C4-2B (cell line): ENCODE measurements at regions not wholly inside any gene's neighbourhood (a gene's known extent, or its start where the extent isn't known, plus 50 kb on each side); places are given as distances from the start of the nearest gene placed in this dataset.

Experiments used
- ZFX ChIP-seq: fragments of 450-650 bp; IDR thresholded peaks from 2 replicates; pipeline ENCODE4 v1.6.1; 2017
- TF ChIP-seq, protein P1 (sequence below): fragments of 450-650 bp; conservative IDR thresholded peaks from 2 replicates; pipeline ENCODE4 v1.5.1; 2017; ENCODE audit warnings: mild to moderate bottlenecking

DNA sequence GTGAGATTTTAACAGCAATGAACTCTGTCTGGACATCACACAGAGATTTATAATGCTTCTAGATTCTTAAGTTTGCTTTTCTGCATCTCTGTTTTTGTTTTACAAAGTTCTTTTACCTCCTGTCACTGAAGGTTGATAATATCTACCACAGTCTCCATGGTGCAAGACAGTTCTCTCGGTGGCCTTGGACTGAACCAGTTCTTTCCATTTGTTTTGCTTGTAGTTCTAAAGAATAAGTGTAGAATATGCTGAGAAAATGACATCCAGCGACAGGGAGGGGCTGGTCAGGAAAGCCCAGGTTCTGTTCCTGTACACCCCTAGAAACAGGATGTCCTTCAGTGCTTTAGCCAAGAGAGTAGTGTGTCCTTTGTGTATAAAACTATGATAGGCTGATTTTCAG is 1079.5 kb upstream of the INTU start:
- TF ChIP-seq, protein P1, sequence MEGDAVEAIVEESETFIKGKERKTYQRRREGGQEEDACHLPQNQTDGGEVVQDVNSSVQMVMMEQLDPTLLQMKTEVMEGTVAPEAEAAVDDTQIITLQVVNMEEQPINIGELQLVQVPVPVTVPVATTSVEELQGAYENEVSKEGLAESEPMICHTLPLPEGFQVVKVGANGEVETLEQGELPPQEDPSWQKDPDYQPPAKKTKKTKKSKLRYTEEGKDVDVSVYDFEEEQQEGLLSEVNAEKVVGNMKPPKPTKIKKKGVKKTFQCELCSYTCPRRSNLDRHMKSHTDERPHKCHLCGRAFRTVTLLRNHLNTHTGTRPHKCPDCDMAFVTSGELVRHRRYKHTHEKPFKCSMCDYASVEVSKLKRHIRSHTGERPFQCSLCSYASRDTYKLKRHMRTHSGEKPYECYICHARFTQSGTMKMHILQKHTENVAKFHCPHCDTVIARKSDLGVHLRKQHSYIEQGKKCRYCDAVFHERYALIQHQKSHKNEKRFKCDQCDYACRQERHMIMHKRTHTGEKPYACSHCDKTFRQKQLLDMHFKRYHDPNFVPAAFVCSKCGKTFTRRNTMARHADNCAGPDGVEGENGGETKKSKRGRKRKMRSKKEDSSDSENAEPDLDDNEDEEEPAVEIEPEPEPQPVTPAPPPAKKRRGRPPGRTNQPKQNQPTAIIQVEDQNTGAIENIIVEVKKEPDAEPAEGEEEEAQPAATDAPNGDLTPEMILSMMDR = no peak
- no peak for TF ChIP-seq ZFX
